Kidney epithelial cell (primary cell): ENCODE measurements at regions not wholly inside any gene's neighbourhood (a gene's known extent, or its start where the extent isn't known, plus 50 kb on each side); places are given as distances from the start of the nearest gene placed in this dataset.

ENCODE experiments used
- DNase-seq: peaks from one replicate; pipeline ENCODE4 v3.0.0-alpha.2; 2010; ENCODE audit warnings: low read depth
- H3K27me3 ChIP-seq: 2 replicates; pipeline ENCODE4 v1.6.0; 2011; ENCODE audit warnings: low read length; ENCODE audit not compliant: control insufficient read depth, insufficient read depth
- H3K36me3 ChIP-seq: 2 replicates; pipeline ENCODE4 v1.5.1; 2011; ENCODE audit warnings: low read length; ENCODE audit not compliant: control insufficient read depth, insufficient read depth
- H3K4me3 ChIP-seq: 2 replicates; pipeline ENCODE4 v1.5.1; 2011; ENCODE audit warnings: low read depth, mild to moderate bottlenecking, control low read depth, low read length
- TF ChIP-seq, protein P1 (sequence below): IDR thresholded peaks from 2 replicates; pipeline ENCODE4 v1.5.1; 2011; ENCODE audit warnings: mild to moderate bottlenecking, moderate library complexity, low read length, control low read depth, inconsistent platforms; ENCODE audit not compliant: insufficient read depth, poor library complexity, severe bottlenecking

DNA sequence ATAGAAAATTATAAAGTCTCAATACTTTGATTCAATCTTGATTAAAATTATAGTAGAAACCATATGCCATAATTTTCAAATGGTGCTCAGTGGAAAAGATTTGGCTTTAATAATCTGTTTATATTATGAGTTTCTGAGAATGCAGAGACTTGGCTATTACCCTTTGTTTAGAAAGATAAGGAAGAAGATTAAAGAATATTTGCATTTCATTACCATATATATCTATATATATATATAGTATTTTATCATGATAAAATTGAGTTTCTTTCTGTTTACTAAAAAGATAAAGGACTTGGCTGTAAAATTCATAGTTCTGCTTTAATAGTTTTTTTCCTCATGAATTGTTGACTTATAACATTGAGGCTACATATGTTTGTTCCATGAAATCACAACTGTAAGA is 679.3 kb upstream of the MAP3K7 start:
- H3K36me3 ChIP-seq: no peaks in the 10 kb centered on the region
- TF ChIP-seq, protein P1, sequence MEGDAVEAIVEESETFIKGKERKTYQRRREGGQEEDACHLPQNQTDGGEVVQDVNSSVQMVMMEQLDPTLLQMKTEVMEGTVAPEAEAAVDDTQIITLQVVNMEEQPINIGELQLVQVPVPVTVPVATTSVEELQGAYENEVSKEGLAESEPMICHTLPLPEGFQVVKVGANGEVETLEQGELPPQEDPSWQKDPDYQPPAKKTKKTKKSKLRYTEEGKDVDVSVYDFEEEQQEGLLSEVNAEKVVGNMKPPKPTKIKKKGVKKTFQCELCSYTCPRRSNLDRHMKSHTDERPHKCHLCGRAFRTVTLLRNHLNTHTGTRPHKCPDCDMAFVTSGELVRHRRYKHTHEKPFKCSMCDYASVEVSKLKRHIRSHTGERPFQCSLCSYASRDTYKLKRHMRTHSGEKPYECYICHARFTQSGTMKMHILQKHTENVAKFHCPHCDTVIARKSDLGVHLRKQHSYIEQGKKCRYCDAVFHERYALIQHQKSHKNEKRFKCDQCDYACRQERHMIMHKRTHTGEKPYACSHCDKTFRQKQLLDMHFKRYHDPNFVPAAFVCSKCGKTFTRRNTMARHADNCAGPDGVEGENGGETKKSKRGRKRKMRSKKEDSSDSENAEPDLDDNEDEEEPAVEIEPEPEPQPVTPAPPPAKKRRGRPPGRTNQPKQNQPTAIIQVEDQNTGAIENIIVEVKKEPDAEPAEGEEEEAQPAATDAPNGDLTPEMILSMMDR: no peak
- DNase-seq: no peak
- H3K27me3 ChIP-seq: no peaks in the 10 kb centered on the region
- no peak overlapping the region for H3K4me3 ChIP-seq

DNA sequence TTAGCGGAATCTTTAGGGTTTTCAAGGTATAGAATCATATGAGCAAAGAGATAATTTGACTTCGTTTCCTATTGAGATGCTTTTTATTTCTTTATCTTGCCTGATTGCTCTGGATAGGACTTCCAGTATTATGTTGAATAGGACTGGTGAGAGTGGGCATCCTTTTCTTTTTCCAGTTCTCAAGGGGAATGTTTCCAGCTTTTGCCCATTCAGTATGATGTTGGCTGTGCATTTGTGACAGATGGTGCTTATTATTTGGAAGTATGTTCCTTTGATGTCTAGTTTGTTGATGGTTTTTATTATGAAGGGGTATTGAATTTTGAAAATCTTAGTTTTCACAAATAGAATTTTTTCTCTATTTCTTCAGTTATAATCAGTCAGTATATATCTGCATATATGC is 656.6 kb upstream of the MAP3K7 start:
- no peak overlapping the region for H3K4me3 ChIP-seq
- TF ChIP-seq, protein P1: no peak
- no peak for DNase-seq
- no peaks in the 10 kb centered on the region for H3K36me3 ChIP-seq
- no peaks in the 10 kb centered on the region for H3K27me3 ChIP-seq

DNA sequence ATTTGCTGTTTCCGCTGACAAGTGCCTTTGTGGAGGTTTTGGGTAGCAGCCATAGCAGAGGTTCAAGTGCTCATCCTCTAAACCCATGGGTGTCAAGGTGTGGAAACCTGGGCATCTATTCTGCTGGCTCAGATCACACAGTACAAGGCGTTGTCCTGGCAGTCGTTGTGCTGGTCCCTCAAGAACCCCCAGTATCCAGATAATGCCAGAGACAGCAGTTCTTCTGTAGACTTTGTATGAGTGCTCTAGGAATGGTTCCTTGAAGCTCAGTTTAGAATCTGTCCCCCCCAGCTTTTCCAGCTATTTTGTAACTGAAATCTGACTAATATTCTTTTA is 655.7 kb upstream of the MAP3K7 start:
- no peak overlapping the region for H3K4me3 ChIP-seq
- H3K36me3 ChIP-seq: no peaks in the 10 kb centered on the region
- H3K27me3 ChIP-seq: no peaks in the 10 kb centered on the region
- no peak for DNase-seq
- TF ChIP-seq, protein P1: no peak

DNA sequence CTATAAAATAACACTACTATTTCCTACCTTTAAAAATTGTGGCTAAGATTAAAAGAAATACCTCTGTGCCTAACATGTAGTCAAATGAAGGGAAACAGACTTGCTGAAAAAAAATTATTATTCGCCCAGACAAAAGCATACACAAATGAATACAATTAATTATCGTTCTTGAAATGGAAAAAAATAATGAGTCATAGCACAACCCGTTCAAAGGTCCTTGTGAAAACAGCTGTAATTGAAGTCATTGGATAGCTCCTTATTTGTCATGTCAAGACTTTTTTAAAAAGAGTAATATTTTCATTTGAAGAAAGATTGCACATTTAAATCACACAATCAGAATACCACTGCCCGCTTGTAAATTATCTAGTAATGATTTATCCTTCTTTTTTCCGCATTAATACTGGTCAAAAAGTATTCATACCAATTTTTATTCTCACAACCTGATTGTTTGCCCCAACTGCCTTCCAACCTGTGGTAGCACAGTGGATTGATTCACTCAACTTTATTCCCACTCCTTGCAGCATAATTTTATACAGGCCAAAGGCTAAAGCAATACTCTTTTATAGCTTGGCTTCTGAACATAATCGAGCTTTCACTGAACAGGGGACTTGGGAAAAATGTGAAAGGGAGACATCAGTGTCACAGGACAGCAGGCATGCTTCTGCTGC is 655.2 kb upstream of the MAP3K7 start:
- no peaks in the 10 kb centered on the region for H3K27me3 ChIP-seq
- DNase-seq: no peak
- no peak overlapping the region for H3K4me3 ChIP-seq
- TF ChIP-seq, protein P1: no peak
- H3K36me3 ChIP-seq: no peaks in the 10 kb centered on the region

DNA sequence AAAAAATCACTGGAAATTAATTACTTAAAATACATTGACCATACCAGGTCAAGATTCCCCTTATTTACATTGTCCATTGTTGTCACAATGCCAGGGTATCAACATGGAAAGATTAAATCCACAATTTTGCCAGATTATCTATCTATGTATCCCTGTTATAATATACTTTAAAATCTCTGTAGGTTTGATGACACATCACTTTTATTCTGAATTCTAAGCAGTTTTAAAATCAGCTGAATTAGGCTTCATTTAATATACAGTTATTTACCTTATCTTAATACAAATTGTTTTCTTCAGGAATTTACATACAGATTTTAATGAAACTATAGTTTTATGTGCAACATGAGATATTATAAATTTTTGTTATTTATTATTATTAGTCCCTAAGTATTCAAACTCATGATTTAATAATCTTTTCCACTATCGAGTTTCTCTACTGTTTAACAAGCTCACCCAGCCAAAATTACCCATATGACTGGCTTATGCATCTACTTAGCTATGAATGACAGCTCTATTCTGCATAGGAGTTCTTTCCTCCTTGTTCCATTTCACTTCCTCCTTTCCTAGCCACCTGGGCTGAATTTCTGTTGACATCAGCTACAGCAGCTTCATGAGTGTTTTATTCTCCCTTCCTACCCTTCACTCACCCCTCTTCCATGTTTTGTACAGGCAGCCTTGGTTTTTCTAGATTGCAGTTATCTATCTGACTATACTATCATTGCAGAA is 654.2 kb upstream of the MAP3K7 start:
- Histone ChIP-seq H3K36me3 (no peaks in the 10 kb centered on the region), H3K4me3 (no peak overlapping the region), H3K27me3 (no peaks in the 10 kb centered on the region)
- TF ChIP-seq, protein P1: no peak
- DNase-seq: no peak
